Mesenchymal stem cell (in vitro differentiated cells and primary cell): ENCODE measurements at regions not wholly inside any gene's neighbourhood (a gene's known extent, or its start where the extent isn't known, plus 50 kb on each side); places are given as distances from the start of the nearest gene placed in this dataset.
A peak's percentile ranks its signal among the peaks of the same experiment; 100 is the strongest.

Experiments used
- DNase-seq: peaks from one replicate; pipeline ENCODE4 v3.0.0-alpha.2; 2013
- H2AFZ ChIP-seq: one replicate; pipeline ENCODE4 v1.6.1; 2013; ENCODE audit warnings: low read depth, mild to moderate bottlenecking, control low read depth, inconsistent platforms, low read length, moderate library complexity
- H2AK5ac ChIP-seq: 2 replicates; pipeline ENCODE4 v1.6.1; 2013; ENCODE audit warnings: low read length, moderate library complexity, mild to moderate bottlenecking, inconsistent platforms; ENCODE audit not compliant: severe bottlenecking
- H2BK120ac ChIP-seq: one replicate; pipeline ENCODE4 v1.6.1; 2013; ENCODE audit warnings: low read depth, mild to moderate bottlenecking, inconsistent platforms, low read length, moderate library complexity
- H2BK12ac ChIP-seq, 2 experiments: one replicate each; pipeline ENCODE4 v1.6.1; 2013; ENCODE audit warnings: inconsistent platforms in 2 of 2, low read length in 2 of 2, mild to moderate bottlenecking in 2 of 2, moderate library complexity in 2 of 2, control low read depth in 1 of 2
- H2BK15ac ChIP-seq: one replicate; pipeline ENCODE4 v1.6.1; 2013; ENCODE audit warnings: mild to moderate bottlenecking, low read depth, inconsistent platforms; ENCODE audit not compliant: poor library complexity, severe bottlenecking
- H2BK5ac ChIP-seq: 2 replicates; pipeline ENCODE4 v1.6.1; 2013; ENCODE audit warnings: low read depth, mild to moderate bottlenecking, low read length, control low read depth, inconsistent platforms; ENCODE audit not compliant: poor library complexity, severe bottlenecking
- H3K14ac ChIP-seq, 2 experiments: one replicate each; pipeline ENCODE4 v1.6.1; 2013; ENCODE audit warnings: inconsistent platforms in 2 of 2, low read length in 2 of 2, control low read depth in 1 of 2, mild to moderate bottlenecking in 1 of 2, moderate library complexity in 1 of 2
- H3K18ac ChIP-seq, 2 experiments: one replicate each; pipeline ENCODE4 v1.6.1; 2013; ENCODE audit warnings: inconsistent platforms in 2 of 2, low read length in 2 of 2, control low read depth in 1 of 2, low read depth in 1 of 2, mild to moderate bottlenecking in 1 of 2
- H3K23ac ChIP-seq, 2 experiments: one replicate each; pipeline ENCODE4 v1.6.1; 2013; ENCODE audit warnings: inconsistent platforms in 2 of 2, low read length in 2 of 2, mild to moderate bottlenecking in 2 of 2, moderate library complexity in 2 of 2, control low read depth in 1 of 2
- H3K27ac ChIP-seq: 2 replicates; pipeline ENCODE4 v1.5.1; 2013; ENCODE audit warnings: mild to moderate bottlenecking, moderate library complexity, low read length, control low read depth, inconsistent platforms; ENCODE audit not compliant: poor library complexity, severe bottlenecking
- H3K27me3 ChIP-seq, 2 experiments: 2 replicates each; pipeline versions ENCODE4 v1.6.1 to v1.7.0; 2013; ENCODE audit warnings: low read length in 2 of 2, mild to moderate bottlenecking in 2 of 2, moderate library complexity in 2 of 2, control low read depth in 1 of 2, inconsistent platforms in 1 of 2; ENCODE audit not compliant: control insufficient read depth in 1 of 2, insufficient read depth in 1 of 2
- H3K36me3 ChIP-seq, 2 experiments: 2 replicates each; pipeline versions ENCODE4 v1.6.1 to v1.7.0; 2013; ENCODE audit warnings: low read length in 2 of 2, control low read depth in 1 of 2, inconsistent platforms in 1 of 2, low read depth in 1 of 2, mild to moderate bottlenecking in 1 of 2; ENCODE audit not compliant: insufficient read depth in 2 of 2, control insufficient read depth in 1 of 2
- H3K4ac ChIP-seq, 2 experiments: one replicate each; pipeline ENCODE4 v1.6.1; 2013; ENCODE audit warnings: inconsistent platforms in 2 of 2, low read length in 2 of 2, mild to moderate bottlenecking in 2 of 2, moderate library complexity in 2 of 2, control low read depth in 1 of 2, low read depth in 1 of 2
- H3K4me1 ChIP-seq: 2 replicates; pipeline ENCODE4 v1.6.1; 2013; ENCODE audit warnings: low read depth, low read length, control low read depth; ENCODE audit not compliant: control insufficient read depth, insufficient read depth
- H3K4me2 ChIP-seq: 2 replicates; pipeline ENCODE4 v1.6.1; 2013; ENCODE audit warnings: low read length, mild to moderate bottlenecking, inconsistent platforms; ENCODE audit not compliant: poor library complexity, severe bottlenecking
- H3K4me3 ChIP-seq, 2 experiments: 2 replicates each; pipeline versions ENCODE4 v1.5.1 to v1.7.0; 2013; ENCODE audit warnings: low read length in 2 of 2, mild to moderate bottlenecking in 2 of 2, control low read depth in 1 of 2, low read depth in 1 of 2; ENCODE audit not compliant: insufficient read depth in 1 of 2
- H3K79me1 ChIP-seq: replicated peaks from 2 replicates; pipeline ENCODE4 v1.6.1; 2013; ENCODE audit warnings: mild to moderate bottlenecking, control low read depth, low read length, inconsistent platforms; ENCODE audit not compliant: poor library complexity, severe bottlenecking
- H3K9ac ChIP-seq: 2 replicates; pipeline ENCODE4 v1.7.0; 2013; ENCODE audit warnings: mild to moderate bottlenecking, low read length, moderate library complexity
- H3K9me3 ChIP-seq: 2 replicates; pipeline ENCODE4 v1.7.0; 2013; ENCODE audit warnings: mild to moderate bottlenecking, low read length; ENCODE audit not compliant: control insufficient read depth
- H4K8ac ChIP-seq: one replicate; pipeline ENCODE4 v1.6.1; 2013; ENCODE audit warnings: inconsistent platforms, mild to moderate bottlenecking, low read length, moderate library complexity
- H4K91ac ChIP-seq: one replicate; pipeline ENCODE4 v1.6.1; 2013; ENCODE audit warnings: mild to moderate bottlenecking, low read length, inconsistent platforms
- WGBS: methylation state at CpG from one replicate; pipeline ENCODE4 v1.1.7; 2013; ENCODE audit warnings: mixed read lengths; 5-methylcytosine and 5-hydroxymethylcytosine counted together

GRCh38 chr6:118386975-118387374 lies 161.1 kb upstream of the PLN start:
- H3K4me3 ChIP-seq, result no peak overlapping the region

GRCh38 chr6:118387921-118388701 lies 160.0 kb upstream of the PLN start:
- no peak overlapping the region for H3K14ac ChIP-seq
- WGBS, result 0% methylated on average over 3 of the region's 7 CpGs
- peak overlapping the region; percentile 59 to 94 for H3K18ac ChIP-seq
- H3K23ac ChIP-seq, result no peak overlapping the region
- H2BK5ac ChIP-seq, result no peak overlapping the region
- H3K4ac ChIP-seq, result peak overlapping the region in 1 of 2 experiments; percentile 82
- no peak overlapping the region for H4K91ac ChIP-seq
- H3K4me3 ChIP-seq, result no peak overlapping the region
- no peak overlapping the region for H2BK15ac ChIP-seq
- H3K27me3 ChIP-seq, result no peaks in the 10 kb centered on the region
- peak overlapping the region; percentile 71 for H4K8ac ChIP-seq
- H3K9ac ChIP-seq, result no peak overlapping the region
- H3K4me2 ChIP-seq, result peak overlapping the region; percentile 37
- H3K36me3 ChIP-seq, result no peaks in the 10 kb centered on the region
- H3K4me1 ChIP-seq, result peaks cover 7% of the 10 kb centered on the region
- no peaks in the 10 kb centered on the region for H3K79me1 ChIP-seq
- H2BK120ac ChIP-seq, result no peak overlapping the region
- H2AK5ac ChIP-seq, result peak overlapping the region; percentile 97
- H3K9me3 ChIP-seq, result no peaks in the 10 kb centered on the region
- H2AFZ ChIP-seq, result no peak overlapping the region
- peak; percentile 80 for DNase-seq
- H2BK12ac ChIP-seq, result peak overlapping the region; percentile 91 to 96
- peak overlapping the region; percentile 94 for H3K27ac ChIP-seq

More at GRCh38 chr6:118386975-118387374, 161.1 kb upstream of the PLN start:
- no peak overlapping the region for H3K23ac ChIP-seq
- H2BK120ac ChIP-seq, result no peak overlapping the region
- no peak overlapping the region for H3K27ac ChIP-seq
- H3K79me1 ChIP-seq, result no peaks in the 10 kb centered on the region
- no peak overlapping the region for H3K18ac ChIP-seq
- no CpG with 5 or more reads among the region's 1 CpG for WGBS
- no peaks in the 10 kb centered on the region for H3K9me3 ChIP-seq
- H2BK15ac ChIP-seq, result no peak overlapping the region
- no peaks in the 10 kb centered on the region for H3K27me3 ChIP-seq
- no peak for DNase-seq
- H3K4ac ChIP-seq, result no peak overlapping the region
- no peak overlapping the region for H2BK12ac ChIP-seq
- H4K91ac ChIP-seq, result no peak overlapping the region
- no peak overlapping the region for H3K9ac ChIP-seq
- peaks cover 7% of the 10 kb centered on the region for H3K4me1 ChIP-seq
- no peak overlapping the region for H2AFZ ChIP-seq
- no peak overlapping the region for H4K8ac ChIP-seq
- H3K14ac ChIP-seq, result no peak overlapping the region
- H3K36me3 ChIP-seq, result no peaks in the 10 kb centered on the region
- H2BK5ac ChIP-seq, result no peak overlapping the region
- no peak overlapping the region for H3K4me2 ChIP-seq
- H2AK5ac ChIP-seq, result no peak overlapping the region

GRCh38 chr6:118391086-118391485 lies 157.0 kb upstream of the PLN start:
- H4K91ac ChIP-seq, result no peak overlapping the region
- no peak overlapping the region for H3K23ac ChIP-seq
- DNase-seq, result no peak
- no peaks in the 10 kb centered on the region for H3K27me3 ChIP-seq
- no peak overlapping the region for H2BK12ac ChIP-seq
- no peak overlapping the region for H3K27ac ChIP-seq
- no peak overlapping the region for H2BK120ac ChIP-seq
- H3K9ac ChIP-seq, result no peak overlapping the region
- H2BK15ac ChIP-seq, result no peak overlapping the region
- no peak overlapping the region for H2AFZ ChIP-seq
- H4K8ac ChIP-seq, result no peak overlapping the region
- H3K79me1 ChIP-seq, result no peaks in the 10 kb centered on the region
- WGBS, result 100% methylated on average over 7 of the region's 7 CpGs
- no peak overlapping the region for H2AK5ac ChIP-seq
- no peak overlapping the region for H2BK5ac ChIP-seq
- H3K4me1 ChIP-seq, result peaks cover 7% of the 10 kb centered on the region
- no peak overlapping the region for H3K4ac ChIP-seq
- no peak overlapping the region for H3K14ac ChIP-seq
- H3K9me3 ChIP-seq, result no peaks in the 10 kb centered on the region
- H3K4me2 ChIP-seq, result no peak overlapping the region
- H3K18ac ChIP-seq, result no peak overlapping the region
- no peaks in the 10 kb centered on the region for H3K36me3 ChIP-seq
- no peak overlapping the region for H3K4me3 ChIP-seq

- no peak overlapping the region for H3K9ac ChIP-seq
- H3K9me3 ChIP-seq, result no peaks in the 10 kb centered on the region
- H3K27me3 ChIP-seq, result no peaks in the 10 kb centered on the region
- H3K14ac ChIP-seq, result no peak overlapping the region
- no peak overlapping the region for H3K4ac ChIP-seq
- peaks cover 4% of the 10 kb centered on the region for H3K4me1 ChIP-seq
- no peak overlapping the region for H3K4me2 ChIP-seq
- no peak for DNase-seq
- H3K18ac ChIP-seq, result no peak overlapping the region
- no peak overlapping the region for H2BK120ac ChIP-seq
- H4K91ac ChIP-seq, result no peak overlapping the region
- H3K23ac ChIP-seq, result no peak overlapping the region
- no peaks in the 10 kb centered on the region for H3K36me3 ChIP-seq
- no peak overlapping the region for H2AK5ac ChIP-seq
- H2BK15ac ChIP-seq, result no peak overlapping the region
- no peak overlapping the region for H3K27ac ChIP-seq
- no peak overlapping the region for H2BK5ac ChIP-seq
- no peak overlapping the region for H3K4me3 ChIP-seq
- H2BK12ac ChIP-seq, result no peak overlapping the region
- no peaks in the 10 kb centered on the region for H3K79me1 ChIP-seq
- H4K8ac ChIP-seq, result no peak overlapping the region
- 93% methylated on average over 2 of the region's 2 CpGs for WGBS
- H2AFZ ChIP-seq, result no peak overlapping the region
Observed at GRCh38 chr6:118394106-118394505, 154.0 kb upstream of the PLN start.
